ENCODE measurements at regions not wholly inside any gene's neighbourhood (a gene's known extent, or its start where the extent isn't known, plus 50 kb on each side); places are given as distances from the start of the nearest gene placed in this dataset.

- no peak for ATAC-seq (ENCODE audit: low read depth in 2 of 2)
- peaks cover 8% of the 10 kb centered on the region for H3K27me3 Mint-ChIP-seq
- H3K4me3 Mint-ChIP-seq, result no peak overlapping the region
These were observed 66.0 kb downstream of the MYEOV start for GRCh38 chr11:69359735-69360480.

GRCh38 chr11:69360606-69361005 is 66.7 kb downstream of the MYEOV start:
- Mint-ChIP-seq H3K4me3 (no peak overlapping the region), H3K36me3 (no peaks in the 10 kb centered on the region), H3K4me1 (no peaks in the 10 kb centered on the region), H3K27me3 (peaks cover 6% of the 10 kb centered on the region), H3K27ac (no peak overlapping the region), H3K9me3 (peaks cover 0 to 6% (median 0%) of the 10 kb centered on the region in 7 donors)
- Histone ChIP-seq H3K4me1 (ENCODE audit: control insufficient read depth, insufficient read depth, low read length, poor library complexity, severe bottlenecking) (no peaks in the 10 kb centered on the region), H3K27me3 (ENCODE audit: control insufficient read depth, insufficient read depth, low read length) (peaks cover 2% of the 10 kb centered on the region), H3K4me3 (ENCODE audit: low read depth, low read length) (no peak overlapping the region), H3K9me3 (ENCODE audit: control insufficient read depth in 2 of 2, low read length in 2 of 2) (peaks cover 0 to 5% of the 10 kb centered on the region in 2 experiments), H3K27ac (ENCODE audit: insufficient read depth, low read length, poor library complexity, severe bottlenecking) (no peak overlapping the region), H3K36me3 (ENCODE audit: control insufficient read depth, insufficient read depth, low read length) (no peaks in the 10 kb centered on the region)
- DNase-seq (no peak), ATAC-seq (ENCODE audit: low read depth in 2 of 2) (no peak)

More at GRCh38 chr11:69359735-69360480, 66.0 kb downstream of the MYEOV start:
- no peaks in the 10 kb centered on the region for H3K4me1 ChIP-seq (ENCODE audit: control insufficient read depth, insufficient read depth, low read length, poor library complexity, severe bottlenecking)
- H3K9me3 ChIP-seq (ENCODE audit: control insufficient read depth in 2 of 2, low read length in 2 of 2), result peaks cover 0 to 5% of the 10 kb centered on the region in 2 experiments
- no peak overlapping the region for H3K27ac ChIP-seq (ENCODE audit: insufficient read depth, low read length, poor library complexity, severe bottlenecking)
- Mint-ChIP-seq H3K36me3 (no peaks in the 10 kb centered on the region), H3K9me3 (peaks cover 0 to 6% (median 0%) of the 10 kb centered on the region in 7 donors), H3K27ac (no peak overlapping the region), H3K4me1 (no peaks in the 10 kb centered on the region)
- H3K27me3 ChIP-seq (ENCODE audit: control insufficient read depth, insufficient read depth, low read length), result peaks cover 2% of the 10 kb centered on the region
- no peaks in the 10 kb centered on the region for H3K36me3 ChIP-seq (ENCODE audit: control insufficient read depth, insufficient read depth, low read length)
- DNase-seq, result no peak
- H3K4me3 ChIP-seq (ENCODE audit: low read depth, low read length), result no peak overlapping the region

GRCh38 chr11:69361048-69361447 is 67.1 kb downstream of the MYEOV start:
- DNase-seq, result no peak
- no peak overlapping the region for H3K4me3 Mint-ChIP-seq
- no peak overlapping the region for H3K27ac Mint-ChIP-seq
- H3K27ac ChIP-seq (ENCODE audit: insufficient read depth, low read length, poor library complexity, severe bottlenecking), result no peak overlapping the region
- H3K27me3 ChIP-seq (ENCODE audit: control insufficient read depth, insufficient read depth, low read length), result peaks cover 2% of the 10 kb centered on the region
- H3K9me3 ChIP-seq (ENCODE audit: control insufficient read depth in 2 of 2, low read length in 2 of 2), result peaks cover 0 to 5% of the 10 kb centered on the region in 2 experiments
- no peaks in the 10 kb centered on the region for H3K4me1 Mint-ChIP-seq
- ATAC-seq (ENCODE audit: low read depth in 2 of 2), result no peak
- H3K36me3 ChIP-seq (ENCODE audit: control insufficient read depth, insufficient read depth, low read length), result no peaks in the 10 kb centered on the region
- H3K27me3 Mint-ChIP-seq, result peaks cover 6% of the 10 kb centered on the region
- H3K9me3 Mint-ChIP-seq, result peaks cover 0 to 6% (median 0%) of the 10 kb centered on the region in 7 donors
- no peaks in the 10 kb centered on the region for H3K4me1 ChIP-seq (ENCODE audit: control insufficient read depth, insufficient read depth, low read length, poor library complexity, severe bottlenecking)
- H3K4me3 ChIP-seq (ENCODE audit: low read depth, low read length), result no peak overlapping the region
- no peaks in the 10 kb centered on the region for H3K36me3 Mint-ChIP-seq

GRCh38 chr11:69361466-69361865 is 67.5 kb downstream of the MYEOV start:
- no peaks in the 10 kb centered on the region for H3K36me3 Mint-ChIP-seq
- no peaks in the 10 kb centered on the region for H3K36me3 ChIP-seq (ENCODE audit: control insufficient read depth, insufficient read depth, low read length)
- H3K27ac Mint-ChIP-seq, result no peak overlapping the region
- DNase-seq, result no peak
- H3K9me3 ChIP-seq (ENCODE audit: control insufficient read depth in 2 of 2, low read length in 2 of 2), result peaks cover 0 to 5% of the 10 kb centered on the region in 2 experiments
- H3K27me3 Mint-ChIP-seq, result peaks cover 6% of the 10 kb centered on the region
- peaks cover 2% of the 10 kb centered on the region for H3K27me3 ChIP-seq (ENCODE audit: control insufficient read depth, insufficient read depth, low read length)
- no peak overlapping the region for H3K4me3 Mint-ChIP-seq
- ATAC-seq (ENCODE audit: low read depth in 2 of 2), result no peak
- peaks cover 0 to 6% (median 0%) of the 10 kb centered on the region in 7 donors for H3K9me3 Mint-ChIP-seq
- no peak overlapping the region for H3K4me3 ChIP-seq (ENCODE audit: low read depth, low read length)
- no peaks in the 10 kb centered on the region for H3K4me1 Mint-ChIP-seq
- no peak overlapping the region for H3K27ac ChIP-seq (ENCODE audit: insufficient read depth, low read length, poor library complexity, severe bottlenecking)
- no peaks in the 10 kb centered on the region for H3K4me1 ChIP-seq (ENCODE audit: control insufficient read depth, insufficient read depth, low read length, poor library complexity, severe bottlenecking)

- Histone ChIP-seq H3K36me3 (ENCODE audit: control insufficient read depth, insufficient read depth, low read length) (no peaks in the 10 kb centered on the region), H3K4me1 (ENCODE audit: control insufficient read depth, insufficient read depth, low read length, poor library complexity, severe bottlenecking) (no peaks in the 10 kb centered on the region), H3K27me3 (ENCODE audit: control insufficient read depth, insufficient read depth, low read length) (peaks cover 2% of the 10 kb centered on the region), H3K27ac (ENCODE audit: insufficient read depth, low read length, poor library complexity, severe bottlenecking) (no peak overlapping the region), H3K4me3 (ENCODE audit: low read depth, low read length) (no peak overlapping the region), H3K9me3 (ENCODE audit: control insufficient read depth in 2 of 2, low read length in 2 of 2) (peaks cover 0 to 5% of the 10 kb centered on the region in 2 experiments)
- no peaks in the 10 kb centered on the region for H3K36me3 Mint-ChIP-seq
- no peaks in the 10 kb centered on the region for H3K4me1 Mint-ChIP-seq
- DNase-seq, result no peak
- ATAC-seq (ENCODE audit: low read depth in 2 of 2), result no peak
- peaks cover 6% of the 10 kb centered on the region for H3K27me3 Mint-ChIP-seq
- H3K9me3 Mint-ChIP-seq, result peaks cover 0 to 6% (median 0%) of the 10 kb centered on the region in 7 donors
- H3K27ac Mint-ChIP-seq, result no peak overlapping the region
- no peak overlapping the region for H3K4me3 Mint-ChIP-seq
These were observed 68.4 kb downstream of the MYEOV start for GRCh38 chr11:69362315-69362714.

GRCh38 chr11:69364921-69365320 is 71.0 kb downstream of the MYEOV start:
- no peak overlapping the region for H3K27ac Mint-ChIP-seq
- no peak for ATAC-seq (ENCODE audit: low read depth in 2 of 2)
- Histone ChIP-seq H3K27ac (ENCODE audit: insufficient read depth, low read length, poor library complexity, severe bottlenecking) (no peak overlapping the region), H3K4me3 (ENCODE audit: low read depth, low read length) (no peak overlapping the region), H3K4me1 (ENCODE audit: control insufficient read depth, insufficient read depth, low read length, poor library complexity, severe bottlenecking) (no peaks in the 10 kb centered on the region), H3K9me3 (ENCODE audit: control insufficient read depth in 2 of 2, low read length in 2 of 2) (peaks cover 0 to under 1% of the 10 kb centered on the region in 2 experiments), H3K36me3 (ENCODE audit: control insufficient read depth, insufficient read depth, low read length) (no peaks in the 10 kb centered on the region), H3K27me3 (ENCODE audit: control insufficient read depth, insufficient read depth, low read length) (peaks cover 2% of the 10 kb centered on the region)
- H3K36me3 Mint-ChIP-seq, result no peaks in the 10 kb centered on the region
- peaks cover 6% of the 10 kb centered on the region for H3K27me3 Mint-ChIP-seq
- H3K4me3 Mint-ChIP-seq, result no peak overlapping the region
- H3K4me1 Mint-ChIP-seq, result no peaks in the 10 kb centered on the region
- peaks cover 0 to 2% (median 0%) of the 10 kb centered on the region in 7 donors for H3K9me3 Mint-ChIP-seq
- DNase-seq, result no peak

- no peaks in the 10 kb centered on the region for H3K9me3 ChIP-seq (ENCODE audit: control insufficient read depth in 2 of 2, low read length in 2 of 2)
- Mint-ChIP-seq H3K4me3 (no peak overlapping the region), H3K9me3 (no peaks in the 10 kb centered on the region), H3K27ac (peak overlapping the region in 1 of 3 donors; percentile 29), H3K4me1 (peaks cover 0 to 2% (median 0%) of the 10 kb centered on the region in 4 donors), H3K36me3 (no peaks in the 10 kb centered on the region), H3K27me3 (peaks cover 6% of the 10 kb centered on the region)
- H3K27ac ChIP-seq (ENCODE audit: insufficient read depth, low read length, poor library complexity, severe bottlenecking), result no peak overlapping the region
- ATAC-seq (ENCODE audit: low read depth in 2 of 2) (no peak), DNase-seq (no peak)
- no peaks in the 10 kb centered on the region for H3K4me1 ChIP-seq (ENCODE audit: control insufficient read depth, insufficient read depth, low read length, poor library complexity, severe bottlenecking)
- no peaks in the 10 kb centered on the region for H3K27me3 ChIP-seq (ENCODE audit: control insufficient read depth, insufficient read depth, low read length)
- H3K4me3 ChIP-seq (ENCODE audit: low read depth, low read length), result no peak overlapping the region
- H3K36me3 ChIP-seq (ENCODE audit: control insufficient read depth, insufficient read depth, low read length), result no peaks in the 10 kb centered on the region
These were observed 71.6 kb downstream of the MYEOV start for GRCh38 chr11:69365558-69365957.

- no peak for DNase-seq
- Mint-ChIP-seq H3K27ac (no peak overlapping the region), H3K36me3 (no peaks in the 10 kb centered on the region), H3K27me3 (peaks cover 4% of the 10 kb centered on the region), H3K9me3 (no peaks in the 10 kb centered on the region), H3K4me1 (peaks cover 0 to 2% (median 0%) of the 10 kb centered on the region in 4 donors), H3K4me3 (no peak overlapping the region)
- Histone ChIP-seq H3K27ac (ENCODE audit: insufficient read depth, low read length, poor library complexity, severe bottlenecking) (no peak overlapping the region), H3K27me3 (ENCODE audit: control insufficient read depth, insufficient read depth, low read length) (no peaks in the 10 kb centered on the region), H3K4me3 (ENCODE audit: low read depth, low read length) (no peak overlapping the region), H3K9me3 (ENCODE audit: control insufficient read depth in 2 of 2, low read length in 2 of 2) (no peaks in the 10 kb centered on the region), H3K36me3 (ENCODE audit: control insufficient read depth, insufficient read depth, low read length) (no peaks in the 10 kb centered on the region), H3K4me1 (ENCODE audit: control insufficient read depth, insufficient read depth, low read length, poor library complexity, severe bottlenecking) (no peaks in the 10 kb centered on the region)
- ATAC-seq (ENCODE audit: low read depth in 2 of 2), result no peak
These were observed 72.6 kb downstream of the MYEOV start for GRCh38 chr11:69366591-69366990.
